ENCODE measurements at regions not wholly inside any gene's neighbourhood (a gene's known extent, or its start where the extent isn't known, plus 50 kb on each side); places are given as distances from the start of the nearest gene placed in this dataset.

- no peak for TF ChIP-seq CTCF (IDR thresholded peaks at IDR 0.05; ENCODE audit: low read length)
- no peak for TF ChIP-seq EZH2 (optimal IDR thresholded peaks at IDR 0.05; ENCODE audit: low read depth, low read length)
- no peak for TF ChIP-seq EZH2phosphoT487 (IDR thresholded peaks at IDR 0.05; ENCODE audit: low read length)
Measured at GRCh38 chr20:58584881-58585752, 66.0 kb upstream of the STX16 start.

All from MM.1S (cell line).